HG02973 (cell line): ENCODE measurements at regions not wholly inside any gene's neighbourhood (a gene's known extent, or its start where the extent isn't known, plus 50 kb on each side); places are given as distances from the start of the nearest gene placed in this dataset.
"Not testable (repeated sequence)": the region's sequence is repeated elsewhere in the genome, so short reads cannot be mapped to it uniquely, and the experiment has no call there.

Experiments used
- ATAC-seq: cut with Tn5 transposase; IDR thresholded peaks from one replicate; pipeline ENCODE4 v1.9.1; 2021; ENCODE audit warnings: moderate library complexity; ENCODE audit not compliant: unreplicated experiment

GRCh38 chr2:87452193-87452592, 295.7 kb upstream of the PLGLB2 start:
- ATAC-seq = not testable (repeated sequence)

- not testable (repeated sequence) for ATAC-seq
Measured at GRCh38 chr2:87452861-87453260, 295.0 kb upstream of the PLGLB2 start.

GRCh38 chr2:87453965-87454364, 293.9 kb upstream of the PLGLB2 start:
- ATAC-seq = not testable (repeated sequence)

GRCh38 chr2:87454421-87454820, 293.5 kb upstream of the PLGLB2 start:
- not testable (repeated sequence) for ATAC-seq

GRCh38 chr2:87455209-87455853, 292.6 kb upstream of the PLGLB2 start:
- ATAC-seq = peak; percentile 34

- ATAC-seq = peak; percentile 27
Measured at GRCh38 chr2:87455854-87456249, 292.0 kb upstream of the PLGLB2 start.

GRCh38 chr2:87456477-87457128, 291.3 kb upstream of the PLGLB2 start:
- peak; percentile 78 for ATAC-seq

GRCh38 chr2:87457129-87457499, 290.8 kb upstream of the PLGLB2 start:
- not testable (repeated sequence) for ATAC-seq

- not testable (repeated sequence) for ATAC-seq
Measured at GRCh38 chr2:87458938-87459337, 288.9 kb upstream of the PLGLB2 start.

GRCh38 chr2:87460104-87460503, 287.8 kb upstream of the PLGLB2 start:
- ATAC-seq = not testable (repeated sequence)

GRCh38 chr2:87460662-87461061, 287.2 kb upstream of the PLGLB2 start:
- ATAC-seq = not testable (repeated sequence)

- not testable (repeated sequence) for ATAC-seq
Measured at GRCh38 chr2:87461671-87462070, 286.2 kb upstream of the PLGLB2 start.

- not testable (repeated sequence) for ATAC-seq
Measured at GRCh38 chr2:87464219-87464618, 283.7 kb upstream of the PLGLB2 start.

GRCh38 chr2:87465730-87466129, 282.2 kb upstream of the PLGLB2 start:
- not testable (repeated sequence) for ATAC-seq

- peak; percentile 44 for ATAC-seq
Measured at GRCh38 chr2:87466591-87467120, 281.2 kb upstream of the PLGLB2 start.

- ATAC-seq = not testable (repeated sequence)
Measured at GRCh38 chr2:87468429-87468981, 279.4 kb upstream of the PLGLB2 start.

GRCh38 chr2:87469180-87470151, 278.4 kb upstream of the PLGLB2 start:
- ATAC-seq = peak; percentile 39

GRCh38 chr2:87470381-87471380, 277.2 kb upstream of the PLGLB2 start:
- ATAC-seq = peak; percentile 30

GRCh38 chr2:87471478-87471877, 276.4 kb upstream of the PLGLB2 start:
- not testable (repeated sequence) for ATAC-seq
